ENCODE measurements at regions not wholly inside any gene's neighbourhood (a gene's known extent, or its start where the extent isn't known, plus 50 kb on each side); places are given as distances from the start of the nearest gene placed in this dataset.

GRCh38 chrX:776529-777230, 146.1 kb downstream of the SHOX start:
- TF ChIP-seq, protein P1, sequence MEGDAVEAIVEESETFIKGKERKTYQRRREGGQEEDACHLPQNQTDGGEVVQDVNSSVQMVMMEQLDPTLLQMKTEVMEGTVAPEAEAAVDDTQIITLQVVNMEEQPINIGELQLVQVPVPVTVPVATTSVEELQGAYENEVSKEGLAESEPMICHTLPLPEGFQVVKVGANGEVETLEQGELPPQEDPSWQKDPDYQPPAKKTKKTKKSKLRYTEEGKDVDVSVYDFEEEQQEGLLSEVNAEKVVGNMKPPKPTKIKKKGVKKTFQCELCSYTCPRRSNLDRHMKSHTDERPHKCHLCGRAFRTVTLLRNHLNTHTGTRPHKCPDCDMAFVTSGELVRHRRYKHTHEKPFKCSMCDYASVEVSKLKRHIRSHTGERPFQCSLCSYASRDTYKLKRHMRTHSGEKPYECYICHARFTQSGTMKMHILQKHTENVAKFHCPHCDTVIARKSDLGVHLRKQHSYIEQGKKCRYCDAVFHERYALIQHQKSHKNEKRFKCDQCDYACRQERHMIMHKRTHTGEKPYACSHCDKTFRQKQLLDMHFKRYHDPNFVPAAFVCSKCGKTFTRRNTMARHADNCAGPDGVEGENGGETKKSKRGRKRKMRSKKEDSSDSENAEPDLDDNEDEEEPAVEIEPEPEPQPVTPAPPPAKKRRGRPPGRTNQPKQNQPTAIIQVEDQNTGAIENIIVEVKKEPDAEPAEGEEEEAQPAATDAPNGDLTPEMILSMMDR (IDR thresholded peaks at IDR 0.05), result no peak
- DNase-seq (ENCODE audit: low spot score) (no peak), ATAC-seq (ENCODE audit: low FRiP score) (no peak)

DNA sequence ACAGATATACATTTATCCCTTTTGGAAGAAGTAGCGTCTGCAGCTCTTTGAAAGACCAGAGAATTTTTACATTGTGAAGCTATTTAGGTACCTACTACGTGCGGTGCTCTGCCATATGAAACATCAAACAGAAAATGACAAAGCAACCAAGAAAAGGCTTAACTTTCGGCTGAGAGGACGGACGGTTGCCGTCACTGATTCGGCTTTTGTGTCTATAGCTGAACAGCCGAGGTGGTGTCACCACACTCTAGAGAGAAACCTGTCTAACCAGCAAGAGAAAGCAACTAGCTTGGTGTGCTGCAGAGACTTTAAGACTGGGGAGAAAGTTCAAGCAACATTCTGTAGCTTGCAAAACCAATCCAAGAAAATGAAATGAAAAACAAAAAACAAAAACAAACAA, 145.5 kb downstream of the SHOX start:
- ATAC-seq (ENCODE audit: low FRiP score) (no peak), DNase-seq (ENCODE audit: low spot score) (no peak)
- TF ChIP-seq, protein P1 (IDR thresholded peaks at IDR 0.05), result no peak

DNA sequence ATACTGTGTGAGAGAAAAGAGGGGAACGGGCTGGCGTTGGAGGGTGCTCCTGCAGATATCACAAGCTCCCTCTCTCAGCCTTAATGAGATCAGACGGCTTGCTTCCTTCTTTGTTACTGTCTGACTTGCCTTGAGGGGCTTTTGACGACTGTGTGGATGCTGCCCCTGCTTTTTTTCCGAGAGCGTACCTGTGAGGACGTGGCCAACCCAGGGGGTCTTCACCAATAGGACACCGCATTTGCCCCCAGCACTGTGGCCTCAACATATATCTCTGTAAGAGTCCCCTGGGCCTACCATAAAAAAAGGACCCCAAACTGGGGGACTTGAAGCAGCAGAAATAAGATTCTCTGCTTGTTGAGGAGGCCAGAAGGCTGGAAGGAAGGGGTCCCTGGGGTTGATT, 143.9 kb downstream of the SHOX start:
- DNase-seq (ENCODE audit: low spot score) (no peak), ATAC-seq (ENCODE audit: low FRiP score) (no peak)
- TF ChIP-seq, protein P1 (IDR thresholded peaks at IDR 0.05), result no peak

- TF ChIP-seq, protein P1 (IDR thresholded peaks at IDR 0.05), result no peak
Observed at GRCh38 chrX:773292-774025, 142.9 kb downstream of the SHOX start.

GRCh38 chrX:771536-771935, 140.9 kb downstream of the SHOX start:
- TF ChIP-seq, protein P1 (IDR thresholded peaks at IDR 0.05), result no peak
- DNase-seq (ENCODE audit: low spot score) (no peak), ATAC-seq (ENCODE audit: low FRiP score) (no peak)

More at GRCh38 chrX:773292-774025, 142.9 kb downstream of the SHOX start:
- ATAC-seq (ENCODE audit: low FRiP score) (no peak), DNase-seq (ENCODE audit: low spot score) (no peak)

GRCh38 chrX:769796-770195, 139.2 kb downstream of the SHOX start:
- DNase-seq (ENCODE audit: low spot score), result no peak
- no peak for ATAC-seq (ENCODE audit: low FRiP score)
- TF ChIP-seq, protein P1 (IDR thresholded peaks at IDR 0.05), result no peak

DNA sequence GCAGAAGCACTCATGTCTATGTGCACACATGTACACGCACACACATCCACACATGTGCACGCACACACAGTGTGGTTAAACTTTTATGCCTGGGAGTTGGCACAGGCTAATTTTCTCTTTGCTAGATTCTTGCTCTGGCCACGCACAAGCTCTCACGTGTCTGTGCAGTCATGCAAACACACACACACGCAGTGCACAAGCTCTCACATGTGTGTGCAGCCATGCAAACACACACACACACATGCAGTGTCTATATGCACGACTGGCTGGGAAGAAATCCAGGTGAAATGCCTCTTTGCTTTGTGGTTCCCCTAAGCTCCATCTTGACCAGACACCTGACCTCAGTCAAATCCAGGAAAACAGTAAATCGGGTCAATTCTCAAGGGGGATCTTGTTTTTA, 138.0 kb downstream of the SHOX start:
- DNase-seq (ENCODE audit: low spot score) (no peak), ATAC-seq (ENCODE audit: low FRiP score) (no peak)

More for the DNA sequence above, 138.0 kb downstream of the SHOX start:
- TF ChIP-seq, protein P1 (IDR thresholded peaks at IDR 0.05), result no peak

Measured in omental fat pad (tissue), 3 donors.